CD4-positive, alpha-beta T cell treated with Interleukin-2 at 100 ng/mL for 4 hours (primary cell): ENCODE measurements at regions not wholly inside any gene's neighbourhood (a gene's known extent, or its start where the extent isn't known, plus 50 kb on each side); places are given as distances from the start of the nearest gene placed in this dataset.
"Not testable (repeated sequence)": the region's sequence is repeated elsewhere in the genome, so short reads cannot be mapped to it uniquely, and the experiment has no call there.

ENCODE experiments used
- DNase-seq: peaks from one replicate; pipeline ENCODE4 v3.0.0-alpha.2; 2020; ENCODE audit warnings: low spot score

DNA sequence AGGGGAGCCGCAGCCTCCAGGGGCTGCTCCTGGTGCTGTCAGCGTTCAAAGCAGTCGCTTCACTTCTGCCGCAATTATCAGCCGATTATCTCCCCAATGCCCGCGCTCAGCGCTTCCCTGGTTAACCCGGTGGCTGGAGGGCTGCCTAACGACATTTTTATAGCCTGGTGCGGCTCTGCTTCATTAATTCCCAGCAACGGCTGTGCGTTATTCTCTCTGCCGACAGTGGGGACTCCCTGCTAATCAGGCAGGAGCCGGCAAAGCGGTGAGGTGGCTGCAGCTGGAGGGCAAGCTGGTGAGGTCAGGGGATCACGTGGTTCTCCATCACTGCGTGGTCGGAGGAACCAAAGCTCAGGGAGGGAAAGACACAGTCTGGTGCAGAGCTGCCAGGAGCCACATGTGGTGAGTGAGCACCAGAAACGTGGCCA, 62.9 kb downstream of the GLRX5 start:
- no peak for DNase-seq

DNA sequence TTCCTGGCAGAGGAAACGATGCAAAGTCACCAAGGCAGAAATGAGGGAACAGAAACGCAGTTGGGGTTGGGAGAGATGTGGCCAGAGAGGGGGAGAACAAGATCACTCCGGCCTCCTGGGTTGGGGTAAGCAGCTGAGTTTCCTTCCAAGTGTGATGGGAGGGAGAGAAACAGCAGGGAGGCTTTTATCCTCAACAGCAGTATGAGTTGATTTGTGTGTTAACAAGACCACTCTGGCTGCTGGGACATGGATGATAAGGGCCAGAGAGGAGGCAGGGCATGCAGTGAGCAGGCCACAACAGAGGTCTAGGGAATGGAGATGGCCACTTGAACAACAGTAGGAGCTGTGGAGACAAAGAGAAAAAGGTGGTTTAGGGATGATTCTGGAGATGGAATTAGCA, 66.8 kb downstream of the GLRX5 start:
- no peak for DNase-seq

DNA sequence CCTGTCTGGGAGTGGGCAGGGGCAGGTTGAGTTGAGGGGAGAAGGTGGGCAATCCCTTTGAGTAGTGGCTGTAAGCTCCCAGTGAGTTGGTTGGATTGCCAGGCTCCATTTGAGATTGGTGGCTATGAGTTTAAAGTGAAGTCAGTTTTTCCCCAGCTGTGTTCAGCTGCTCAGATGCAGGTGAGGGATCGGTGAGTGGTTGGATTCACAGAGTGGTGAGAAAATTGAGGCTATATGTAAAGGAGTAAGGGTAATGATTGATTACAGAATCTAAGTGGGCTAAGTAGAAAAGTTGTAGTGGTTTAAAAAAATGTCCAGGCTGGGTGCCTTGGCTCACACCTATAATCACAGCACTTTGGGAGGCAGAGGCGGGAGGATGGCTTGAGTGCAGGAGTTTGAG, 68.6 kb downstream of the GLRX5 start:
- no peak for DNase-seq

DNA sequence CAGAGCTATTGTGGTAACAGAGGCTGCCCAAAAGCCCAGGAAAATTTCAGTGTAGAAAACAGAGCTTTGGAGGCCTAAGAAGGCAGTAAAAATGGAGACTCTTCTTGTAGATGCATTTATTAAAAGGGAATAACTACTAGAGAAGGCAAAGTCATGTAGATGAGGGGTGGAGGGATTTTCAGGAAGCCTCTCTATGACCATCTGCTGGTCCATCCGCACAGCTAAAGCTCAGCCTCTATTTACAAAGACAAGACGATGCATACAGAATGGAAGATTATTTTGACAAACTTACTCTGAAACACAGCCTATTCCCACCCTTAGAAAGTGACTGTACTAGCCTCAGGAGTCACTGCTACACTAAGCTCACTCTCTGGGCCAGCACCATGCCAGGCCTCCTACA, 71.4 kb downstream of the GLRX5 start:
- DNase-seq = no peak

DNA sequence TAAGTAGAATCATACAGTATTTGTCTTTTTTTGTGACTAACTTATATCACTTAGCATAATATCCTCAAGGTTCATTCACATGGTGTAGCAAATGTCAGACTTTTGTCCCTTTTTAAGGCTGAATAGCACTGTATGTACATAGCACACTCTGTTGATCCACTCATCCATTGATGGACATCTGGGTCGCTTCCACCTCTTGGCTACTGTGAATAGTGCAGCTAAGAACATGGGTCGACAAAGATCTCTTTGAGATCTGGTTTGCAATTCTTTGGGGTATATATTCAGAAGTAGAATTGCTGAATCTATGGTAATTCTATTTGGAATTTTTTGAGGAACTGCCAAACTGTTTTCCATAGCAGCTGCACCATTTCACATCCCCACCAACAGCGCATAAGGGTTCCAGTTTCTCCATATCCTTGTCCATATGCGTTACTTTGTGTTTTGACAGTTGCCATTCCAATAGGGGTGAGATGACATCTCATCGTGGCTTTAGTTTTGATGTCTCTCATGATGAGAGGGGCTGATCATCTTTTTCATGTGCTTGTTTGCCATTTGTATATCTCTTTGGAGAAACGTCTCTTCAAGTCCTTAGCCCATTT, 73.9 kb downstream of the GLRX5 start:
- no peak for DNase-seq

DNA sequence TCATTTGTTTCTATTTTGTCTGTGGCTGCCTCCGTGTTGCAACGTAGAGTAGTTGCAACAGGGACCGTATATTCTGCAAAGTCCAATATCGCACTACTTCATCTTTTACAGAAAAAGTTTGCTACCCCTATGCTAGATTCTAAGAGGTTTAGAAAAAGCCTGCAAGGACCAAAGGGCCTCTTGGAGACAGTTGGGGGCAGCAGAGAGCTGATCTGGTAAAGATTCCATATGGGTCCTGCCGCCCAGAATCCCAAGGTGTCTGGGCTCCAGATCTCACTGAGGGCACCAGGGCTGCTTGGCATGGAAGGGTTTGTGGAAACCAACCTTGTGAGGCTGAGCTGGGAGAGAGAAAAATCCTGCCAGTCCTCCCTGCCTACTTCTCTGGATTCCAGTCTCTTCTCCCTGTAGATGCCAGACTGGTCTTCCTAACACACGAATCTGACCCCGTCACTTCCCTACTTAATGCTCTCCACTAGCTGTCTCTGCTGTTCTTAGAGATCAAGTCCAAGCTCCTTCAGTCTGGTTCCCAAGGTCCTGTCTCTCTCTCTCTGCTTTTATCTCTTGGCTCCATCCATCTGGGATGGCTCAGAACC, 74.6 kb downstream of the GLRX5 start:
- DNase-seq = no peak

DNA sequence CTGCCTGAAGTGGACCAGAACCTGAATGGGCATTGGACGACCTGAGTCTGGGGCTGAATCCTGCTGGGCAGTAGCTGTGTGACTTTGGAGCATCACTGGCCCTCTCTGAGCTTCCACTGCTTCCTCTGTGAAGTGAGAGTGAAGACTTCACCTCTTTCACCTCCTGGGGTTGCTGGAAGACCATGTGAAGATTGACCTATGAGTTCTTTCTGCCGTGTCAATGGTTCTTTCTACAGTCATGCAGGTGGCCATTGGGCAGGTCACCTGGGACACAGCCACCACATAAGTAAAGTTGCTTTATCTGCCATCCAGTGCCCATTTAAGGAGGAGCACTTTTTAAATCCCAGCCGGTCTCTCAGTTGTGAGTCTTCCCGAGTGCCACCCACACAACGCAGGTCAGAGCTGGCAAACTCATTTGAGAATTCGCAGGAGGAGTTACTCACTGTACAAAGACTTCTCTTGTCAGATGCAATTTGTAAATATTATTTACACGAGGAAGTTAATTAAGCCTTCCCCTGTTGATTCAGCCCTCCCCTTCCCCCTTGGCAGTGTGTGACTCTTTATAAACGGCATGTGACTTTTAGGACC, 74.8 kb upstream of the TCL1B start:
- no peak for DNase-seq

DNA sequence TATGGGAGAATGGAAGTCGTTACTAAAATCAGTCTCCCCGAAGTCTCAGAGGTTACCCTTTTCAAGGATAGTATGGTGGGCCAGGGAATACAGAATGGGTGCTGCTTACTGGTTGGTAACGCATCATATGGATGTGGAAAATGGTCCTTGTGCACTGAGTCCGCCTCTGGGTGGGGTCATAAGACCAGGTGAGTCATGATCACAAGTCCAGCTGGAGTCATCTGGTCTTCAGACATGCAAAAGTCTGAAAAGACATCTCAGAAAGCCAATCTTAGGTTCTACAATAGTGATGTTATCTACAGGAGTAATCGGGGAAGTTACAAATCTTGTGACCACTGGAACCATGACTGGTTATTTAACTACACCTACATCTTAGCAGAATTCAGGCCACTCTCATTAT, 71.9 kb upstream of the TCL1B start:
- DNase-seq = no peak

DNA sequence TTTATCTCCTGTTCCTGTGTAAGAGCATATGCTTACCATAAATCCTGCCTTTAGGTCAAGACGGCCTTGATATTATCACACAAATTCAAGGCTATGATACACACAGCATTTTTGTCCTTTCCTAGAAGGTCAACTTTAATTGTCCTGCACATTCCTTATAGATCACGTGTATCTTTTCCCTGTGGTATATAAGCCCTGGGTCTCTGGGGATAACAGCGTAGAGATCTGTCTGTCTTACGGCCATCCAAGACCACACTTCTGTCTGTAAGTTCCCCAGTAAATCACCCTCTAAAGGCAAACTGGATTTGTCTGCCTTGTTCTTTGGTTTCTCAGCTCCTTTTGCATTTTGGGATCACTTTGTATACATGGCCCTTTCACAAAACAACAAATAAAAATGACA, 69.5 kb upstream of the TCL1B start:
- no peak for DNase-seq

DNA sequence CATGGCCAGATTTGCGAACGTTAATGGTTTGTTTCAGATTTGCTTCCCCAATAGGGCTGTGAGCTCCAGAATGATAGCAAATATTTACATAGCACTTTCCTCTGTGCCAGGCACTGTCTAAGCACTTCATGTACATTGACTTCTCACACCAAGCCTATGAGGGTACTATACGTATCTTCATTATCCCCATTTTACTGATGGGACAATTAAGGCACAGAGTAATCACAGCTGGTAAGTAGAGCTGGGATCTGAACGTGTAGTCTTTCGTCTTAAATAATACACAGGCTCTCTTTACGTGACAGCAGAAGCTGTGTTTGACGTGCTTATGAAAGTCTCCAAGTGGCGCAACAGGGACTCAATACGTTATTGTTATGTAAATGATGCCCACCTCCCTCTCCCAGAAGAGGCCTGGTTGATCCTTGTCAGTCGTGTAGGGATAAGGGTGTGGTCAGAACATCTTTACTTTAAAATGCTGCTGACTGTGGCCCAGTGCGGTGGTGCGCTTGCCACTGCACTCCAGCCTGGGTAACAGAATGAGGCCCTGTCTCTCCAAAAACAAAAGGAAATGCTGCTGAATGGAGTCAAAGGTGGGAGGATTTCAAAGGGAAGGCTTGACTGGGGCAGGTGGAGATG, 66.3 kb upstream of the TCL1B start:
- DNase-seq = no peak

DNA sequence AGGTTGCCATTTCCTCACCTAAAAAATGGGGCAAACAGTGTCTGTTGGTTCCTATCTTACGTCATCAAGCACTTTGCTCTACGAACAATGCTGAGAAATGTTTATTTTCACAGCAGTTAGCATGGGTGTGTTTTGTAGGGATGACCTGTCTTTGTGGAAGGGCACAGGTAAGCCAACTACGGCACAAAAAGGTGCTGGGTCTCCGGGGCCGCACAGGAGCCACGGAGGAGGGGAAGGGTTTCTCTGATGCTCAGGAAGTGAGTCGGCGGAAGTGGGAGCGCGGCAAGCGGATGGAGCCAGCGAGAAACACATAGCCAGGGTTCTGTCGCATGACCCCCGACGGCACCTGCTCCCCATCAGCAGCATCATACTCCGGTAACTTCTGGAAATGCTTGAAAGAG, 65.6 kb upstream of the TCL1B start:
- peak; percentile 6 for DNase-seq

DNA sequence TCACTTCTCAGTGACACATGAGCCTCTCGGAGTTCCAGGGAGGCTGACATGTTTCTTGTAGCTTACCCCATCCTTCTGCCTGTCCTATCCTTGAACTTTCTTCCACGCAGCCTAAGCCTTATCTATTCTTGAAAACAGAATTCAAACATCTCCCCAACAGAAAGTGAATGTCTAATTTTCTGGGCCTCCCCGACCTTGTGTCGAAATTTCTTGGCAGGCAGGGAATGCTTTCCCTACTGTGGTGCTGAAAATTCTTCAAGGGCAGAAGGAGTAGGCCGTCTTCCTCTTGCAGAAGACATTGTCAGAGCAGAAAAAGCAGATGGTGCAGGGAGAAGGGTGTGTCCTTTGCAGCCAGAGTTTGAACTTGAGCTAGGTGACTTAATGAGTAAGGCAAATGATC, 63.0 kb upstream of the TCL1B start:
- DNase-seq = no peak

DNA sequence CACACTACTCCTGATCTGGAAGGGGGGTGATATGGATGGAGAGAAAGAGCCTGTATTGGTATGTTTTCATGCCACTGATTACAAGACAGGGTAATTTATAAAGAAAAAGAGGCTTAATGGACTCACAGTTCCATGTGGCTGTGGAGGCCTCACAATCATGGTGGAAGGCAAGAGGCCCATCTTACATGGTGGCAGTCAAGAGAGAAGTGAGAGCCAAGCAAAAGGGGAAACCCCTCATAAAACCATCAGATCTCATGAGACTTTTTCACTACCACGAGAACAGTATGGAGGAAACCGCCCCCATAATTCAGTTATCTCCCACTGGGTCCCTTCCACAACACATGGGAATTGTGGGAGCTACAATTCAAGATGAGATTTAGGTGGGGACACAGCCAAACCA, 60.5 kb upstream of the TCL1B start:
- not testable (repeated sequence) for DNase-seq

DNA sequence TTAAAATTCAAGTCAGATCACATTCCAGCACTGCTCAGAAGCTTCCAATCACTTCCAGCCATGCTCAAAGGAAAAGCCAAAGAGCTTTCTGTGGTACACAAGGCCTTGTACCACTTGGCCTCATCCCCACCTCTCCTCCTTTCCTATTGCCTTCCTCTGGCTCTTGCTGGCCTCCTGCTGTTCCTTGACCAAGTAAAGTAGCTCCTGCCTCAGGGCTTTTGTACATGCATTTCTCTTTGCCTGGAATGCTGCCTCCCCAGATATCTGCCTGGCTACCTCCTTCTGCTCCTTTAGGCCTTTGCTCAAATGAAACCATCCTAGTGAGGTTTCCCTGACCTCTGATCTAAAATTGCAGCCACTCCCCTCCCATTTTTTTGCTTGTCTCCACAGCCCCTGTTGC, 51.2 kb upstream of the TCL1B start:
- DNase-seq = no peak
